ENCODE measurements at regions not wholly inside any gene's neighbourhood (a gene's known extent, or its start where the extent isn't known, plus 50 kb on each side); places are given as distances from the start of the nearest gene placed in this dataset.
"Not testable (repeated sequence)": the region's sequence is repeated elsewhere in the genome, so short reads cannot be mapped to it uniquely, and the experiment has no call there.

- Histone ChIP-seq H3K4me3 (ENCODE audit: low read length in 2 of 2) (no peak overlapping the region), H3K9me3 (ENCODE audit: control insufficient read depth in 2 of 2, insufficient read depth in 1 of 2, low read length in 1 of 2) (no peaks in the 10 kb centered on the region)
- DNase-seq (ENCODE audit: low read depth in 6 of 9, low spot score in 9 of 9): no peak
Observed at GRCh38 chr11:37451903-37452302, 853.9 kb upstream of the RAG2 start.

GRCh38 chr11:37450613-37451012 lies 852.6 kb upstream of the RAG2 start:
- Histone ChIP-seq H3K27ac (ENCODE audit: low read depth in 1 of 2, low read length in 1 of 2) (no peak overlapping the region), H3K9me3 (ENCODE audit: control insufficient read depth in 2 of 2, insufficient read depth in 1 of 2, low read length in 1 of 2) (no peaks in the 10 kb centered on the region), H3K36me3 (ENCODE audit: control insufficient read depth in 2 of 2, insufficient read depth in 2 of 2, low read length in 1 of 2) (no peaks in the 10 kb centered on the region), H3K4me3 (ENCODE audit: low read length in 2 of 2) (no peak overlapping the region), H3K4me1 (ENCODE audit: control insufficient read depth in 2 of 2, insufficient read depth in 2 of 2, low read length in 2 of 2) (no peaks in the 10 kb centered on the region), H3K27me3 (ENCODE audit: control insufficient read depth in 2 of 2, insufficient read depth in 1 of 2, low read length in 1 of 2) (no peaks in the 10 kb centered on the region)
- DNase-seq (ENCODE audit: low read depth in 6 of 9, low spot score in 9 of 9): peak in 1 of 9 donors; percentile 2
- 11% methylated on average over 2 of the region's 2 CpGs for WGBS

More at GRCh38 chr11:37451903-37452302, 853.9 kb upstream of the RAG2 start:
- Histone ChIP-seq H3K4me1 (ENCODE audit: control insufficient read depth in 2 of 2, insufficient read depth in 2 of 2, low read length in 2 of 2) (no peaks in the 10 kb centered on the region), H3K36me3 (ENCODE audit: control insufficient read depth in 2 of 2, insufficient read depth in 2 of 2, low read length in 1 of 2) (no peaks in the 10 kb centered on the region), H3K27ac (ENCODE audit: low read depth in 1 of 2, low read length in 1 of 2) (no peak overlapping the region), H3K27me3 (ENCODE audit: control insufficient read depth in 2 of 2, insufficient read depth in 1 of 2, low read length in 1 of 2) (no peaks in the 10 kb centered on the region)

- H3K36me3 ChIP-seq (ENCODE audit: control insufficient read depth in 2 of 2, insufficient read depth in 2 of 2, low read length in 1 of 2): no peaks in the 10 kb centered on the region
- no peaks in the 10 kb centered on the region for H3K27me3 ChIP-seq (ENCODE audit: control insufficient read depth in 2 of 2, insufficient read depth in 1 of 2, low read length in 1 of 2)
- H3K4me1 ChIP-seq (ENCODE audit: control insufficient read depth in 2 of 2, insufficient read depth in 2 of 2, low read length in 2 of 2): no peaks in the 10 kb centered on the region
- no peaks in the 10 kb centered on the region for H3K9me3 ChIP-seq (ENCODE audit: control insufficient read depth in 2 of 2, insufficient read depth in 1 of 2, low read length in 1 of 2)
- DNase-seq (ENCODE audit: low read depth in 6 of 9, low spot score in 9 of 9): peak in 2 of 9 donors; percentile 2 to 21
- H3K4me3 ChIP-seq (ENCODE audit: low read length in 2 of 2): no peak overlapping the region
- 61% methylated on average over 3 of the region's 3 CpGs for WGBS
- no peak overlapping the region for H3K27ac ChIP-seq (ENCODE audit: low read depth in 1 of 2, low read length in 1 of 2)
Observed at GRCh38 chr11:37449146-37449545, 851.1 kb upstream of the RAG2 start.

GRCh38 chr11:37442576-37442975 lies 844.5 kb upstream of the RAG2 start:
- Histone ChIP-seq H3K27me3 (ENCODE audit: control insufficient read depth in 2 of 2, insufficient read depth in 1 of 2, low read length in 1 of 2) (no peaks in the 10 kb centered on the region), H3K9me3 (ENCODE audit: control insufficient read depth in 2 of 2, insufficient read depth in 1 of 2, low read length in 1 of 2) (no peaks in the 10 kb centered on the region), H3K27ac (ENCODE audit: low read depth in 1 of 2, low read length in 1 of 2) (no peak overlapping the region), H3K4me1 (ENCODE audit: control insufficient read depth in 2 of 2, insufficient read depth in 2 of 2, low read length in 2 of 2) (no peaks in the 10 kb centered on the region), H3K4me3 (ENCODE audit: low read length in 2 of 2) (no peak overlapping the region), H3K36me3 (ENCODE audit: control insufficient read depth in 2 of 2, insufficient read depth in 2 of 2, low read length in 1 of 2) (no peaks in the 10 kb centered on the region)
- no peak for DNase-seq (ENCODE audit: low read depth in 6 of 9, low spot score in 9 of 9)
- 93% methylated on average over 1 of the region's 1 CpG for WGBS

- not testable (repeated sequence) for H3K27ac ChIP-seq (ENCODE audit: low read depth in 1 of 2, low read length in 1 of 2); H3K4me3 ChIP-seq (ENCODE audit: low read length in 2 of 2); H3K27me3 ChIP-seq (ENCODE audit: control insufficient read depth in 2 of 2, insufficient read depth in 1 of 2, low read length in 1 of 2); H3K4me1 ChIP-seq (ENCODE audit: control insufficient read depth in 2 of 2, insufficient read depth in 2 of 2, low read length in 2 of 2); H3K36me3 ChIP-seq (ENCODE audit: control insufficient read depth in 2 of 2, insufficient read depth in 2 of 2, low read length in 1 of 2); DNase-seq (ENCODE audit: low read depth in 6 of 9, low spot score in 9 of 9)
- peaks cover 0 to 12% of the 10 kb centered on the region in 2 donors for H3K9me3 ChIP-seq (ENCODE audit: control insufficient read depth in 2 of 2, insufficient read depth in 1 of 2, low read length in 1 of 2)
- WGBS: 94% methylated on average over 29 of the region's 29 CpGs
Observed at GRCh38 chr11:37431633-37432230, 833.7 kb upstream of the RAG2 start.

GRCh38 chr11:37430966-37431632 lies 833.1 kb upstream of the RAG2 start:
- not testable (repeated sequence) for H3K4me1 ChIP-seq (ENCODE audit: control insufficient read depth in 2 of 2, insufficient read depth in 2 of 2, low read length in 2 of 2); H3K27ac ChIP-seq (ENCODE audit: low read depth in 1 of 2, low read length in 1 of 2); H3K36me3 ChIP-seq (ENCODE audit: control insufficient read depth in 2 of 2, insufficient read depth in 2 of 2, low read length in 1 of 2); H3K4me3 ChIP-seq (ENCODE audit: low read length in 2 of 2); DNase-seq (ENCODE audit: low read depth in 6 of 9, low spot score in 9 of 9); H3K27me3 ChIP-seq (ENCODE audit: control insufficient read depth in 2 of 2, insufficient read depth in 1 of 2, low read length in 1 of 2)
- WGBS: 90% methylated on average over 26 of the region's 26 CpGs
- H3K9me3 ChIP-seq (ENCODE audit: control insufficient read depth in 2 of 2, insufficient read depth in 1 of 2, low read length in 1 of 2): peaks cover 0 to 12% of the 10 kb centered on the region in 2 donors

- DNase-seq (ENCODE audit: low read depth in 6 of 9, low spot score in 9 of 9): no peak
- H3K9me3 ChIP-seq (ENCODE audit: control insufficient read depth in 2 of 2, insufficient read depth in 1 of 2, low read length in 1 of 2): peaks cover 0 to 3% of the 10 kb centered on the region in 2 donors
- no peak overlapping the region for H3K27ac ChIP-seq (ENCODE audit: low read depth in 1 of 2, low read length in 1 of 2)
- H3K36me3 ChIP-seq (ENCODE audit: control insufficient read depth in 2 of 2, insufficient read depth in 2 of 2, low read length in 1 of 2): no peaks in the 10 kb centered on the region
- no peak overlapping the region for H3K4me3 ChIP-seq (ENCODE audit: low read length in 2 of 2)
- H3K4me1 ChIP-seq (ENCODE audit: control insufficient read depth in 2 of 2, insufficient read depth in 2 of 2, low read length in 2 of 2): no peaks in the 10 kb centered on the region
- no peaks in the 10 kb centered on the region for H3K27me3 ChIP-seq (ENCODE audit: control insufficient read depth in 2 of 2, insufficient read depth in 1 of 2, low read length in 1 of 2)
Observed at GRCh38 chr11:37422511-37422910, 824.5 kb upstream of the RAG2 start.

GRCh38 chr11:37411289-37411688 lies 813.3 kb upstream of the RAG2 start:
- H3K4me1 ChIP-seq (ENCODE audit: control insufficient read depth in 2 of 2, insufficient read depth in 2 of 2, low read length in 2 of 2): no peaks in the 10 kb centered on the region
- H3K4me3 ChIP-seq (ENCODE audit: low read length in 2 of 2): no peak overlapping the region
- DNase-seq (ENCODE audit: low read depth in 6 of 9, low spot score in 9 of 9): no peak
- WGBS: 92% methylated on average over 4 of the region's 4 CpGs
- H3K9me3 ChIP-seq (ENCODE audit: control insufficient read depth in 2 of 2, insufficient read depth in 1 of 2, low read length in 1 of 2): no peaks in the 10 kb centered on the region
- H3K27me3 ChIP-seq (ENCODE audit: control insufficient read depth in 2 of 2, insufficient read depth in 1 of 2, low read length in 1 of 2): no peaks in the 10 kb centered on the region
- no peaks in the 10 kb centered on the region for H3K36me3 ChIP-seq (ENCODE audit: control insufficient read depth in 2 of 2, insufficient read depth in 2 of 2, low read length in 1 of 2)
- H3K27ac ChIP-seq (ENCODE audit: low read depth in 1 of 2, low read length in 1 of 2): no peak overlapping the region

GRCh38 chr11:37409124-37409523 lies 811.1 kb upstream of the RAG2 start:
- Histone ChIP-seq H3K4me3 (ENCODE audit: low read length in 2 of 2) (no peak overlapping the region), H3K4me1 (ENCODE audit: control insufficient read depth in 2 of 2, insufficient read depth in 2 of 2, low read length in 2 of 2) (no peaks in the 10 kb centered on the region), H3K27ac (ENCODE audit: low read depth in 1 of 2, low read length in 1 of 2) (no peak overlapping the region), H3K36me3 (ENCODE audit: control insufficient read depth in 2 of 2, insufficient read depth in 2 of 2, low read length in 1 of 2) (no peaks in the 10 kb centered on the region), H3K9me3 (ENCODE audit: control insufficient read depth in 2 of 2, insufficient read depth in 1 of 2, low read length in 1 of 2) (no peaks in the 10 kb centered on the region), H3K27me3 (ENCODE audit: control insufficient read depth in 2 of 2, insufficient read depth in 1 of 2, low read length in 1 of 2) (no peaks in the 10 kb centered on the region)
- no peak for DNase-seq (ENCODE audit: low read depth in 6 of 9, low spot score in 9 of 9)
